ENCODE measurements at regions not wholly inside any gene's neighbourhood (a gene's known extent, or its start where the extent isn't known, plus 50 kb on each side); places are given as distances from the start of the nearest gene placed in this dataset.

GRCh38 chr5:2249026-2249425 lies 366.3 kb upstream of the IRX4 start:
- no peak for DNase-seq (ENCODE audit: low read depth, low spot score)

DNA sequence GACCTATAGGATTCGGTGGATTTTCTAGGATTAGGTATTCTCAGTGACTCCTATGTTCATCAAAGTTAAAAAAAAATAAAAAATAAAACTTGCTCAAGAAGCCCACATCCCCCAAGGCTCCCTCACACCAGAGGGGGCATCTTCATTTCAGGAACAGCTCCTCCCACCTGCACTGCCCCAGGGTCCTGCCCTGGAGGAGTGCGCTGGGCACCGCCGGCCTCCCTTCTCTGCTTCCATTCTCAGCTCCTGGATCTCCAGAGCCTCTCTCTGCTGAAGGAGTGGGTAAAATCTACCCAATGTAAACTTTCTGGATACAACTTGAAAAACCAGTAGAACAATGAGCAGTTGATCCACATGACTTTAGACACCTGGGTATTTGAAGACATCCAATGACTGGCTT lies 359.8 kb upstream of the IRX4 start:
- no peak for DNase-seq (ENCODE audit: low read depth, low spot score)

DNA sequence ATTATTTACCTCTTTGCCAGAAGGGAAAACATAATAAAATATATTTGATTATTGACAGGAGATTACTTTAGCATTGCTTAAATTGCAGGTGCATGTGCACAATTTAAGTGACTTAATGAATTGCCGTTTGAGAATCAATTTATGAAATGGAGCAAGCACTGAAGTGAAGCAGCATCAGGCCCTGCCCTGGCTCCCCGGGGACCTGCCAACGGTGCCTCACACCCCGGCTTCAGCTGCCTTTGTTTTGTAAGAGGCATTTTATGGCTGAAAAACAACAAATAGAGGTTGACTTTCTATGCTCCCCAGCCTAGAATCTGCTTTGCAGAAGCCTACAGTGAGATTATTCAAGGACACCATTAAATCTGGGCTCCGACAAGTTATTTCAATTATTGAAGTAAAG lies 359.1 kb upstream of the IRX4 start:
- DNase-seq (ENCODE audit: low read depth, low spot score), result no peak

GRCh38 chr5:2240118-2240904 lies 357.6 kb upstream of the IRX4 start:
- no peak for DNase-seq (ENCODE audit: low read depth, low spot score)

DNA sequence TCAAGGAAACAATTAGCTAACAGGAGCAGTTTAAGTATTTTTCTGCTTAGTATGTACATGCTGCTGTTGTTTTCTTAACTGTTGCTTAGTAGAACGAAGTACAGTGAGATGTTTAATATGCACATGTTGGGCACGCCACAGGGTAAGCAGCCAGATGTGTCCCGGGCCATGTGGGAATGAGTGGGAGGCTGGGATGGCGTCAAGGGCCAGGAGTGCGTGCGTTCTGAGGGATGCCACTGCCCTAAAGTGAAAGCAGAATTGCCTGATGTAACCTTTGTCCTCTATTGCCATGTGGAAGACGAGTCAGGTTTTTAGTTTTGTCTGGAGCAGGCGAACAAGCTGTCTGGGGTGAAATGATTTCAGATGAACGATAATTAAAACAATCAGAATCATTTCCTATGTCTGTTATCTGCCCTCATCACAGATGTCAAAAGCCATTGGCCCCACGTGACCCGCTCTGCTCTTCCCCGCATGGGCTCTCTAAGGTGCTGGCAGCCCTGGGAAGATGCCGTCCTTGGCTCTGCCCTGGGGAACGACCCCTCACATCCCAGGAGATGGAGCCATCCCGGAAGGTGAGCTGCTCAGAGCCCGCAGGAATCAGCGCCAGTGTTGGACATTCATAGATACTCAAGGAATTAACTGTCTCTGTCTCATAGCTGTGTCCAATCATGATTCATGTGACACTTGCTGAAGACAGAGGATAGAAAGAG lies 356.6 kb upstream of the IRX4 start:
- no peak for DNase-seq (ENCODE audit: low read depth, low spot score)

DNA sequence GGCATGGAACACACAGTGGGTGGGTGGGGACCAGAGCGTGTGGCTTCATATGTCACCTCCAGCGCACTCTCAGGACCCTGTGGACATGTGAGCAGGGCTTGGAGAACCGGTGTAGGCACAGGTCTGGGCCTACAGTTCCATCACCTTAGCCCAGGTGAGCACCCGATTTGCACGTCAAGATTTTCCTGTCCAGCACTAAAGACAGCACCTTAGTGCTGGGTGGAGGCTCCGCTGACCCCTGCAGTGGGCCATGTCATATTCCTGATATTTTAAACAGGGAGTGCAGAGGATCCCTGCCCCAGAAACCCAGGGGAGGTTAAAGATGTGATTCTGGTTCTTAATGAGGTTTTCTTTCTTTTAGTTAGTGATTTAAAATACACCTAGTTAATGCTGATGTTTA lies 356.0 kb upstream of the IRX4 start:
- DNase-seq (ENCODE audit: low read depth, low spot score), result no peak

DNA sequence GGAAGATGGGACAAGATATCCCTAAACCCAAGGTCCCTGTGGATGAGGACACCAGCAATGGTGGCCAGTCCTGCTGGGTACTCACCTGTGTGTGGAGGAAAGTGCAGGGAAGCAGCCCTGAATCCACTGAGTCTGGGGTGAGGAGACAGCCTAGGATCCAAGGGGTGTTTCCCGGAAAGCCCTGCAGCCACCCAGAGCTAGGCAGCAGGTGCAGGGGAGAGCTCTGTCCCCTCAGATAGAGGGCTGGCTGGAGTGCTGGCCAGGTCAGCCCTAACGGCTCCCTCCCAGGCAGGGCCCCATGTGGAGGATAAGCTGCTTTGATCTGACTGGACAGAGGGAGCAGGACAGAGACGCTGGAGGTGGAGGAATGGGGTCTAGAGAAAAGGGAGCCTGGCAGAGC lies 344.7 kb upstream of the IRX4 start:
- DNase-seq (ENCODE audit: low read depth, low spot score), result no peak

GRCh38 chr5:2224689-2225088 lies 342.0 kb upstream of the IRX4 start:
- no peak for DNase-seq (ENCODE audit: low read depth, low spot score)

- DNase-seq (ENCODE audit: low read depth, low spot score), result no peak
These were observed 340.6 kb upstream of the IRX4 start for GRCh38 chr5:2223303-2223702.

- no peak for DNase-seq (ENCODE audit: low read depth, low spot score)
These were observed 339.7 kb upstream of the IRX4 start for GRCh38 chr5:2222246-2222992.

DNA sequence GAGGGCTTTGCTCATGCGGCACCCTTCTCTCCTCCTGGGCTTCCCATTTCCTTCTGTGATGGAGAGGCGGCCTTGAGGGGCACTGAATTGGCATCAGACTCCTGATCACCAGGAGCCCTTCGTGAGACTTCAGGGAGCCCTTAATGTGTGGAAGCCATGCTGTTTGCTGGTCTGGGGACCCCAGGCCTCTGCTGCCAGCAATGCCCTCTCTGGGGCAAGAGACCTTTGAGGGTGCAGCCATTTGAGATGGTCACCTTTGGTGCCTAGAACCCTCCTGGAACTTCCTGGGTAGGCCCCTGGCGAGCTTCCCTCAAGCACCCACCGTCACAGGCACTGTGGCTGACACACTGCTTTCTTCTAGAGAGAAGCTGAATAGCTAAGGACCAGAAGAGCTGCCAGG lies 338.7 kb upstream of the IRX4 start:
- no peak for DNase-seq (ENCODE audit: low read depth, low spot score)

DNA sequence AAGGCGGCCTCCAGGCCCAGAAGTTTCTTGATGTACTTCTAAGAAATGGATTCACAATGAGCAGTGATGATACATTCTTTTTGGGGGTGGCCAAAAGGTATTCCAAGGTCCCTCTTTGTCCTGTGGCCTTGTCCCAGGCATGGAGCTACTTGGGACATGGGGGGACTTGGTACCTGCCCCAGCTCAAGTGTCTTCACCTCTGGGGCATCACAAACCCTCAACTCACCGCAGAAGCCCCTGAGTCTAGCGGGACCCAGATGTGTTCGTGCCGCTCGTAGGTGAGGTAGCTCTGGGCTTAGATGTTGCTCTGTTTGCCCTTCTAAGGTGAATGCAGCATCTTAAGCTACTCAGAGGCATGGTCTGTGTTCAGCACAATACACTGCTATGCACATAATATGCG lies 338.0 kb upstream of the IRX4 start:
- no peak for DNase-seq (ENCODE audit: low read depth, low spot score)

- no peak for DNase-seq (ENCODE audit: low read depth, low spot score)
These were observed 336.5 kb upstream of the IRX4 start for GRCh38 chr5:2219149-2219776.

DNA sequence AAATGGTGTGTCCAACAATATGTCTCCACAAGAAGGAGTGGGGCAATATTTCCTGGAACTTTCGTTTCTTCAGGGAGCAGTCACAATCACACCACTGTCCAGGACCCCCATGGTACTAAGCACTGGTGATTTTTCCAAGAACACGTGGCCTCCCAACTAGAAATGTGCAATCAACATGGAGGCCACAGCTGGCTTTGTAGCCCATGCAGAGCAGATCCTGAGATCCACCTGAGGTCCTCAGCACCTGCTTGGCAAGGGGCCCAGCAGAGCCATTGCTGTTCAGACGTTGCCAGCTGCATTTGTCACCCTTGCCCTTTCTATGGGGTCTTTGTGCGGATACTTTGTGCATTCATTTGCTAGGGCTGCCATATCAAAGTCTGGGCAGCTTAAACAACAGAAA lies 334.5 kb upstream of the IRX4 start:
- no peak for DNase-seq (ENCODE audit: low read depth, low spot score)

GRCh38 chr5:2214910-2215590 lies 332.3 kb upstream of the IRX4 start:
- DNase-seq (ENCODE audit: low read depth, low spot score), result no peak

GRCh38 chr5:2213121-2213730 lies 330.5 kb upstream of the IRX4 start:
- DNase-seq (ENCODE audit: low read depth, low spot score), result no peak

DNA sequence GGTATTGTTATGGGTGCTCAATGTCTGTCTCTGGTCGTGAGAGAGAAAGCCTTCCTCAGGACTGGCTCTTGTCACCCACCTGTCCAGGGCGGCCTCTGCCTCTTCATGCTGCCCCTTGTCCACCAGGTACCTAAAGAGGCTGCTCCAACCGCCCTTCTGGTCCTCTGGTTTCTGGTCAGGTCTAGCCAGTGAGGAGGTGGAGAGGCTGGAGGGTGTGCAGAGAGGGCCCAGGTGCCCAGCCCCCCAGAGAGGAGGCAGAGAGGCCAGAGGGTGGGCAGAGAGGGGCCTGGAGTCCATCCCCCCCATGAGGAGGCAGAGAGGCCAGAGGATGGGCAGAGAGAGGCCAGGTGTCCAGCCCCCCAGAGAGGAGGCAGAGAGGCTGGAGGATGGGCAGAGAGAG lies 329.8 kb upstream of the IRX4 start:
- no peak for DNase-seq (ENCODE audit: low read depth, low spot score)

GRCh38 chr5:2208239-2208544 lies 325.5 kb upstream of the IRX4 start:
- no peak for DNase-seq (ENCODE audit: low read depth, low spot score)

DNA sequence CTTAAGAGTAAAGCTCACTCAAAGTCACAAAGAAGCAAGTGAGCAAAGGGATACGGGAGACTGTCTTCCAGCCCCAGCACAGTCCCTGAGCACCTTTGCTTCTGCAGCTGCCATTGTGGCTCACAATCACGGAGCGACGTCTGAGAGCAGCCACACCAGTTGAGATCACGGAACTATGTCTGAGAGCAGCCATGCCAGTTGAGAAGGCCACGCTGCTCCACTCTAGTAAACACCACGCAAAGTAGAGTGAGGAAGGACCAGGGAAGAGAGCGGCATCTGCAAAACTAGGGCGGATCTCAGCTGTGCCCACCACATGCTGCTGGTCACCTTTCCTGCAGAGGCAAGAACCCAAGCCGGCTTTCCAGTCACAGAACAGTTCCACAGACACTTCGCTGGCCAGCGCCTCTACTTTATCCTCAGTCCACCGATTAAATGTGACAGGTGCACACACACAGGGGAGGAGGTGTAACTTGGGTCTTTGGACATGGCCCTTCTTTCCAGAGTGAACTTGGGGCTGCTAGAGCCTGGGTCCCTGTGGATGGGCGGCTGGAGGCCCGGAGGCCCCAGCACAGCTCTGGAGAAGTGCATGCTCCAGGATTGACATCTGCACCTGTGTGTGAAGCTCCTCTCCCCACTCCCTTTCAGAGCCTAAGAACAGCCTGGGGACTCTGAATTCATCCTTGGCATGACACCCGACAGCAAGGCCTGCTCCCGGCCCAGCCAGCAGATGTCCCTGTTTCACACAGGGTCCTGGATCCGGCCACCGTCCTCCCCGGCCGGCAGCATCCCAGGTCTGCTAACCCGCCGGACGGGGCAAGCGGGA lies 324.9 kb upstream of the IRX4 start:
- no peak for DNase-seq (ENCODE audit: low read depth, low spot score)

GRCh38 chr5:2207109-2207399 lies 324.3 kb upstream of the IRX4 start:
- no peak for DNase-seq (ENCODE audit: low read depth, low spot score)
